ENCODE measurements at regions not wholly inside any gene's neighbourhood (a gene's known extent, or its start where the extent isn't known, plus 50 kb on each side); places are given as distances from the start of the nearest gene placed in this dataset.

- no peak for TF ChIP-seq POLR2A (IDR thresholded peaks at IDR 0.05)
- TF ChIP-seq CTCF (IDR thresholded peaks at IDR 0.05): no peak
- Histone ChIP-seq H3K4me3 (no peak overlapping the region), H3K9me3 (no peaks in the 10 kb centered on the region), H3K4me1 (no peaks in the 10 kb centered on the region), H3K27ac (no peak overlapping the region), H3K36me3 (no peaks in the 10 kb centered on the region), H3K27me3 (peaks cover 0 to 4% (median 0%) of the 10 kb centered on the region in 9 donors)
- WGBS, 4 donors: 92 to 100% (median 94%) methylated on average over 3 of the region's 3 CpGs
- DNase-seq (no peak), ATAC-seq (no peak)
- intact Hi-C loops (cut with DNase I): no loop called here
Observed at GRCh38 chr2:175462246-175462645, 280.7 kb upstream of the ATP5MC3 start.

GRCh38 chr2:175461839-175462238 lies 280.3 kb upstream of the ATP5MC3 start:
- no peaks in the 10 kb centered on the region for H3K9me3 ChIP-seq
- no peaks in the 10 kb centered on the region for H3K4me1 ChIP-seq
- H3K36me3 ChIP-seq: no peaks in the 10 kb centered on the region
- 72 to 83% (median 80%) methylated on average over 5 of the region's 5 CpGs for WGBS, 4 donors
- intact Hi-C loops (cut with DNase I): no loop called here
- TF ChIP-seq POLR2A (IDR thresholded peaks at IDR 0.05) (no peak), CTCF (IDR thresholded peaks at IDR 0.05) (no peak)
- peaks cover 0 to 6% (median 0%) of the 10 kb centered on the region in 9 donors for H3K27me3 ChIP-seq
- H3K4me3 ChIP-seq: no peak overlapping the region
- ATAC-seq (no peak), DNase-seq (no peak)
- no peak overlapping the region for H3K27ac ChIP-seq

GRCh38 chr2:175457895-175458448 lies 276.5 kb upstream of the ATP5MC3 start:
- no peak overlapping the region for H3K4me3 ChIP-seq
- peaks cover 0 to 4% (median 0%) of the 10 kb centered on the region in 12 donors for H3K9me3 ChIP-seq
- WGBS, 4 donors: 55 to 64% (median 62%) methylated on average over 7 of the region's 7 CpGs
- peaks cover 0 to 13% (median 0%) of the 10 kb centered on the region in 9 donors for H3K27me3 ChIP-seq
- TF ChIP-seq POLR2A (IDR thresholded peaks at IDR 0.05): no peak
- TF ChIP-seq CTCF (IDR thresholded peaks at IDR 0.05): no peak
- H3K36me3 ChIP-seq: no peaks in the 10 kb centered on the region
- no peaks in the 10 kb centered on the region for H3K4me1 ChIP-seq
- intact Hi-C loops (cut with DNase I): no loop called here
- DNase-seq (no peak), ATAC-seq (no peak)
- no peak overlapping the region for H3K27ac ChIP-seq

GRCh38 chr2:175454953-175455389 lies 273.5 kb upstream of the ATP5MC3 start:
- Histone ChIP-seq H3K36me3 (no peaks in the 10 kb centered on the region), H3K9me3 (peaks cover 0 to 4% (median 0%) of the 10 kb centered on the region in 12 donors), H3K4me1 (peaks cover 0 to 5% (median 0%) of the 10 kb centered on the region in 12 donors), H3K27ac (no peak overlapping the region), H3K4me3 (no peak overlapping the region), H3K27me3 (peaks cover 0 to 13% (median 0%) of the 10 kb centered on the region in 9 donors)
- 78 to 90% (median 86%) methylated on average over 4 of the region's 4 CpGs for WGBS, 4 donors
- no peak for TF ChIP-seq POLR2A (IDR thresholded peaks at IDR 0.05)
- no peak for TF ChIP-seq CTCF (IDR thresholded peaks at IDR 0.05)
- ATAC-seq: no peak
- intact Hi-C loops (cut with DNase I): no loop called here
- no peak for DNase-seq
